ENCODE measurements at regions not wholly inside any gene's neighbourhood (a gene's known extent, or its start where the extent isn't known, plus 50 kb on each side); places are given as distances from the start of the nearest gene placed in this dataset.

DNA sequence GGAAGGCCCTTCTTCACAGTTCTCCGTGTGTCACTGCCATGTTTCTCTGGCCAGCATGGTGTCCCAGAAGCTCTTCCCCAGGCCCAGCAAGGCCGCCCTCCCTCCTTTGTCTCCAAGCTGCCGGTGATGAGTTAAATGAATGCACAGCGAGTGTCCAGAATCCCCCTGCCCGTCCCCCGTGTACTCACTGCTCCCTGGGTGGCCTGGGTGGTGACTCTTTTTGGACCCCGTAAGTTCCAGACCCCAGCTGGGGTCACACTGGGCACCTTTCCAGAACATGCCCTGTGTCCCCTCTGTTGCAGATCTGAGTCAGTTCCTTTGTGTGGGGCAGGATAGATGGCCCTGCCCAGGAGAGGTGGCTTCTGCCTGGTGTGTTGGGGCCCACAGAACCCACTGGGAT lies 95.0 kb downstream of the MRPL36 start:
- DNase-seq, result no peak

DNA sequence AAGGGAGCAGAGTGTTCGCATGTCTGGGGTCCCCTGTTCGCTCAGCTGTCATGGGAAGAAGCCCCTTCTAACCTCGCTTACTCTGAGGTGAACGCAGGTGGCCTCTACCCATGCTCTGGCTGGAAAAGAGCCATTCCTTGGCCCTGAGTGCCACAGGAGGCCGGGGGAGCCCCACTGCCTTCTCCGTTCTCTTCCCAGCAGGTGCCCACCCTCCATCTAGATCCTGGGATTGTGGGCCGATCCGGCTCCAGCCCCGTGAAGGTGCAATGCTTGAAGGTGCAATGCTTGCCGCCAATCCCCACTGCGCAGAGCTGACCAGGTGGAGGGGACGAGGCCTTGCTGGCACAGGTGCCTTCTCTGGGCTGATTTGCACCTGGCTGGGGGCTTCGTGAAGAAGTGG lies 95.4 kb downstream of the MRPL36 start:
- no peak for DNase-seq

DNA sequence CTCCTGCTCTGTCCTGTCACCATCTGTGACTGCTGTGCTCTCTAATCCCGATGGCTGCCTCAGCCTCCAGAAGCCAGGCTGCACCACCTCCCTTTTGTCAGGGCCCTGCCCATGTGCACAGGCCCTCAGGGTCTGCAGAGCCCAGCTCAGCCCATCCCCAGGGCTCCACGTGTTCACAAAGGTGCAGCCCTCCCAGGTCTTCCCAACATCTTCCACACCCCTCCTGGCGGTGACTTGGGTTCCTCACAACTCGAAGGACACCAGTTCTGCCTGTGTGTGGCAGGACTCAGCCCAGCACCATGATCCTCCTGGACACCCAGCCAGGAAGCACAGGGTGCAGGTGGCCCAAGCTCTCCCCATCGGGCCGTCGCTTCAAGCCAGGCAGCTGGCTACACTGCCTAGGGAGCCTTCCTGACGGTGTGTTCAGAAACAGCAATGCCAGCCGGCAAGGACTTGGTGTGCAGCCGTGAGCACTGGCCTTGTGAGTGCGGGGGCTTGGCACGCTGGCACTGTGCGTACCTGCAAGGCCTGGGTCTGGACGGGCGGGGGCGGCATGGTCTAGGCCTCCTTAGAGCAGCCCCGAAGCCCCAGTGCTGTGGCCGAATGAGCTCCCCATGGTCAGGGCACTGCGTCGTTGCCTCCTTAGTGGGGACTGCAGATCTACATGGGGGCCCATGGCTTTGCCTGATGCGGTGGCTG lies 96.1 kb downstream of the MRPL36 start:
- no peak for DNase-seq

DNA sequence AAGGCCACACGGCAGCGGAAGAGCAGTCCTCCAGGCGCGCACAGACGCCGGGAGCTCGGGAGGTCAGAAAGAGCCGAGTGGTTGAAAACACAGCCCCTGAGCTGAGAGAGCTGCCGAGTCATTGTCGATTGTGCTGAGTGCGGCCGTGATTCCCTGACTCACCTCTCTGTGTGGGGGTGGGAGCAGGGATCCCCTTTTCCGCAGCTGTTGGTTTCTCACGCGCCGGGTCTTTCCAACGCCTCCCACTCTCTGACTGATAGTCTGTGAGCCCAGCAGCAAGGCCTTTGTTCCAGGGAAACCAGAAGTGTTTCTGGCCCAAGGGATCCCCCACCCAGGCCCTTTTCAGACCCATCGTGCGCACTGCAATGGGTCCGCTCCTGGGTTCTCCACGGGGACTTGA lies 97.3 kb downstream of the MRPL36 start:
- DNase-seq, result no peak

DNA sequence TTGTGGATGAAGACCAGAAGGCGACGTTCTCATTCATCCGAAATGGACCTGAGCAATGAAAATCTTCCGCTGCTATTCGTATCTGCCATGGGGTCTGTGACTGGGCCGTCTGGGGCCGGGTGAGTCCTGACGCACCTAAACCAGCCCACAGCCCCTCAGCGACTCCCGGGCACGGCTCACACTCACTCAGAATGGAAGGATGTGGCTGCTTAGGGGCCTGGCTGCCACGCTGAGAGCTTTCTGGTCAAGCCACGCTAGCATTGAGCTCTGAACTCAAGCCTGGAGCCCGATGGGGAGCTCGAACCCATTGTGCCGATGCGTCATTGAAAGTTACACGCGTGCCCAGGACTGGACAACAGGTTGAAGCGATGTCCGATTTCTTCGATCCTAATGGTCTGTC lies 97.8 kb downstream of the MRPL36 start:
- no peak for DNase-seq

DNA sequence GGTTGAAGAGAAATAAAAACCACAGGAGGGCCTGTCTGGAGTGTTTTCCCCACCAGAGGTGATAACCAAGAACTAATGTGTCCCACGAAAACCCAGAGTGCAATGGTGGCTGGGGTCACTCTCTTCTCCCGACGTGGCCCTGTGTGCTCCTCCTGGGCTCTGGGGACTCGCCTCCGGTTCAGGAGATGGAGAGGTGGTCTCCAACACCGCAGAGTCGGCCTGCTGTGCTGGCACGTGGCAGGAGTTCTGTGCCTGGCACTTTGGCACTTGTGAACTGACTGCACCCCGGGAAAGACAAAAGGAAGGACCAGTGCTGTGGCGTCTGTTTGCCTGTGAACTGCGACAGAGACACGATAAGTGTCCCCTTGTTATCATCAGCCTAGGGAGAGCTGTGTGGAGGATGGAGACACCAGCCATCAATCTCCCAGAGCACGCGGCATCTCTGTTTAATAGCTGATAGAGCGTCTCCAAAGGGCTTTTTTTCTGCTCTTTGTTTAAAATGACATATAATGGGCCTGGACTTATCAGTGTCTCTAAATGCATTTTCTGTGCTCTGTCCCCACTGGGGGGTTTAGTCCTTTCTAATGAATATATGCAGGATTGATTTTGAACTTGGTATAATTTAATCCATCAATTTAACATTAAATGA lies 98.3 kb downstream of the MRPL36 start:
- DNase-seq, result no peak

DNA sequence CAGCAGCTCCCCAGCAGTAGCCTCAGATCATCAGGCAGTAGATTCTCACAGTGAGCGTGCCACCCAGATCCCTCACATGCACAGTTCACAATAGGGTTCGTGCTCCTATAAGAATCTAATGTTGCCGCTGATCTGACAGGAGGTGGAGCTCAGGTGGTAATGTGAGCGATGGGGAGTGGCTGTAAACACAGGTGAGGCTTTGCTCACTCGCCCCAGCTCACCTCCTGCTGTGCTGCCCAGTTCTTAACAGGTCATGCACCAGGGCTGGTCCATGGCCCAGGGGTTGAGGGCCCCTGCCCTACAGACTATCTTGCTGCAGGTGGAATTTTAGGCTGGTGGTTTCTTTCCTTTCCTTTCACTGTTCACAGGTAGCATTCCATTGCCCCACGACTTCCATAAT lies 100.2 kb downstream of the MRPL36 start:
- DNase-seq, result no peak

DNA sequence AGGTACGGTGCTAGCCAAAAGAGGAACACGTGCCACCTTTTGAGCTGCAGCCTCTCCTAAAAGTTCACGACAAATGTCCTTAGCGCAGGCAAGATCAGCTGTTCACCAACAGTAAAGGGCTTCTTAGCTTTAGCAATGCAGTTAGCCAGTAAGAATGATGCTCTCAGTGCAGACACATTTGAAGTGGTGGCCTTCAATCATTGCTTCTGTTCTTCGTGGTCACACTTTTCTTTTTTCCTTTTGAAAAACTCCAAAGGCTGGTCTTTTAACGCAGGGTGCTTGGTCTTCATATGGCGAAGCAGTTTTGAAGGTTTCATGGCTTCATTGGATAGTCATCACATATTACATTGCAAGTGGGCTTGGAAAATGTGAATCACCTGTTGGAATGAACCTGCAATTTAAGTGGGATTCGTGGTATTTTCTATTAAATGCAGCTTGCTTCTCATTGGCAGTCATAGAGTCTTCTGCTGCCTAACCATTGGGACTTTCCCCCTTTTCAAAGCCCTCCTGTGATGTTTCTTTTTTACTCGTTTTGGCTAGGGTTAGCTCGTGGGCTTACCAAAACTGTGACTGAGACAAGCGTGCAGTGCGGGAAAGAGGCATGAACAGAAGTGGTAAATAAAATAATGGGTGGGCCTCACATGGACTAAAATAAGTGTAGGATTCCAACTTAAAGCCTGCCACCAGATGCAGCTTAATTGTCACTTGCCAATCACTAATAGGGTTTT lies 100.9 kb downstream of the MRPL36 start:
- DNase-seq, result no peak

DNA sequence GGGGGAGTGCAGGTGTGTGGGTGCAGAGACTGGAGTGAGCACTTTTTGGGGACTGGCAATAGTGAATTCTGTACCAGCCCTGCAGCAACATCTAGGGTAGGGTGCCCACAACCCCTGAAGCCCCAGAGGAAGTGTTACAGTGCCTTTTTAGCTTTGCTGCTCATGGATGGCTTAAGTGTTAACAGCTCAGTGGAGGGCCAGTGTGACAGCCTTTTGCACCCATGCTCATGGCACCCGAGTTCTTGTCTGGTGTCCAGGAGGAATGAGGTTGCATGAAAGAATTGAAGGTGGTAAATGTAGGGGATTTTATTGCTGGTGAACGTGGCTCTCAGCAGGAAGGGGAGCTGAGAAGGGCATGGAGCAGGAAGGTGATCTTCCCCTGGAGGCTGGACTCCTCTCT lies 107.3 kb downstream of the MRPL36 start:
- DNase-seq, result no peak

DNA sequence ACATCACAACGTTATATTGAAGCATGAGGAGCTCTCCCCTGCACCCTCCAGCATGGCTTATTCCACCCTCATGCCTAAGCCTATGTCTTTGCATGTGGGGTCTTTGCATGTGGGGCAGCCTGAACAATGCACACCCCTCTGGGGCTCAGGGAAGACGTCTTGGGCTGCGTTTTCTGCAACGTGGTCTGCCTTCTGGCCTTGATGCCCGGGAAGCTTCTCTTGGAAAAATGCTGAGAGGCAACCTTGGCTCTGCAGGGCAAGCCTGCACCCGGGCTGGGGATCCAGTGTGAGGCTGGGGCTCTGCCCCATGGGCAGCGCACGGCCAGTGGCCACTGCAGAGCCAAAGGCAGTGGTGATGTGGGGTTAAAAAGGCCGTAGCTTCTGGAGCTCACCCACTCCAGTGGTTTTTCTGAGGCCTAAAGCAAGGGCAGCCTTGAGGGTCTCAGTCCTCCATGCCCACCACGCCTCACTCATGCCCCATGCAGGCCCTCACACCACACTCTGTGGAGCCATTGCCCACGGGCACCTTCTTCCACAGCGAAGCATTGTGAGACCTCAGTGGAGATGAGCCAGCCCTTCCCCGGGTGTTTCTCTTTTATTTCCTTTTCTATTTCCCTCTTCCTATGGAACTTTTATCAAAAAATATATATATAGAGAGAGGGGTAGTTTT lies 112.2 kb downstream of the MRPL36 start:
- no peak for DNase-seq

DNA sequence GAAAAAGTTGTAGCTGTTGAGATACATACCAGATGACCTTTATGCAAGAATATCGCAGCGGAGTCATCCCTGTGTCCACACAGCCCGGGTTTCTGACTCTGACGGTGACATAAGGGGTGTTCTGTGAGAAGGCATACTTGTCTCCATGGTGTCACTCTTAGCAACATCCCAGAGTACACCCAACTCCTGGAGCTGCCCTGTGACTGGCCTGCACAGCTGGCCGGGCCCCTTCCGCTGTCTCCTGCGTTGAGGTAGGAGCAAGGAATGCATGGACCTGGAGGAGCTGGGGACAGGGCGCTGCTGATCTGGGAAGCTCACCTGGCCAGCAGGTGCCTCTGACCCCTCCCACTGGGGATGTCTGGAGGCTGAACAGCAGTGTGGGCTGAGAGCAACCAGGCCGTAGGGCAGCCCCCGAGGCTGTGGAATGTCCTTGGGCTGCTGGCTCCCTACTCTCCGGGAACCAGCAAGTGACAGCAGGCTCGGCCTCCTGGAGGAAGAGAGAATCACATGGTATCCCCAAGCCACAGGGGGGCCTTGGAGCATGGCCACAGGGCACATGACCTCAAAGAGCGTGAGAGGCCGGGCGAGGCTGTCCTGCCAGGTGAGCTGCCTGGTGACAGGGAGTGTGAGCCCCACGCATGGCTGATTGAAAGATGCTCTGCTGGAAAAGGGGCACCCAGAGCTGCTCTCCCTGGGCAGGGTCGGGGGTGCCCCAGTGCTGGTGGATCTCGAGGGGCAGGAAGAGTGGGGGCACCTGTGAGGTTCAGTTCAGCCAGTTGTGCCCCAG lies 113.4 kb downstream of the MRPL36 start:
- DNase-seq, result no peak

DNA sequence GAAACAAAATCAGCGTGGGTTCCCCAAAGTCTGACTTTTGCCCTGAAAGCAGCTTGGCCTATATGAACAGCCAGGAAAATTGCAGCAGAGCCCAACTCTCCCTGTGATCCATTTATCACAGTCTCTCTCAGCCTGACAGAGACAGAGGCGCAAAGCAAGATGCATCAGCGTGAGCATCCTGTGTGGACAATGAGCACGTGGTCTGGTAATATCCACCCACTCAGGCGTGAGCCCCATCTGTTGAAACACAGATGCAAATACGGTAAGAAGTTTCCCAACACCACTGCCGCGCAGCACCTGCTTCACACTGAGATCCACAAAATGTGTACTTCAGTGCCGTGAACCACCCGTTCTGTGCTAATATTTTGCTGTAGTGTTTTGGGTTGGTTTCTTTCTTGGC lies 114.6 kb downstream of the MRPL36 start:
- no peak for DNase-seq

DNA sequence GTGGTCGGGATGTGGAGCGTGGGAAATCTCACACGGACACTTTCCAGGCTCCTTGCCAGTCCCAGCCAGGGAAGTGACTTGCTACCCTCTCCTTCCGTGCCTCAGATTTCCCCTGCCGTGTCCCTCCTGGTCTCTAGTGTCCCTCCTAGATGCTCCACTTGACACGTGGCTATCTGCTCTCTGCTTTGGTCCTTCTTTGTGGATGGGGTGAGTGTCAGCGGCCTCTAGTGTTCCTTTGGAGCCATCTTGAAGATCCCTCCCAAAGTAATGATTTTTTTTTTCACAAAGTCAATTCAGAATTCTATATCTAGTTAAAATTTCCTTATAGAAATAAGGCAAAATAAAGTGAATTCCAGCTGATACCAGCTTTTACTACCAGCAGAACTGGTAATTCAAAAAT lies 117.7 kb downstream of the MRPL36 start:
- DNase-seq, result no peak

DNA sequence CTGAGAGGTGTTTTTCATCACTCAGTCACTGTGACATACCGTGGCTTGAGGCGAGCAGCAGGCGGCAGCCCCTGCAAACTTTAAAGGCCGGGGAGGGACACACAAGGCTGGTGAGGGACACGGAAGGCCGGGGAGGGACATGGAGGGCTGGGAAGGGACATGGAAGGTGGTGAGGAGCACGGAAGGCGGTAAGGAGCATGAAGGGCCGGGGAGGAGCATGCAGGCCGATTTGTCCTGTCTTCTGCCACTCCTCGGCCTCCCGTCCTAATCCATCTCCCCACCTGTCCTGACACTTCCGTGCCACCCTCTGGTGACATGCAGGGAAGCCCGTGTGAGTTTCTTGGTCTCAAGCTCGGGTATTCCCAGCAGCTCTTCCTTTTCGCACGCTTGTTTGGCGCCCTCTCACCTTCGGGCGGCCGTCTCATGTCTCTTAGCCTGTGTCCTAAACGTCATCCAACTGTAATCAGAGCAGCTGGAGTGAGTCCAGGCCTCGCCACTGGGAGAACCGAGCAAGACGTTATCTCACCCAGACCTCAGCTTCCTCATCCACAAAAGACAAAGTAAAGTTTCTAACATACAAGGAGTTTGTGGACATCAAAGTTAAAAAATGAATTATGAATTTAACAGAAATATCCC lies 126.5 kb downstream of the MRPL36 start:
- no peak for DNase-seq

DNA sequence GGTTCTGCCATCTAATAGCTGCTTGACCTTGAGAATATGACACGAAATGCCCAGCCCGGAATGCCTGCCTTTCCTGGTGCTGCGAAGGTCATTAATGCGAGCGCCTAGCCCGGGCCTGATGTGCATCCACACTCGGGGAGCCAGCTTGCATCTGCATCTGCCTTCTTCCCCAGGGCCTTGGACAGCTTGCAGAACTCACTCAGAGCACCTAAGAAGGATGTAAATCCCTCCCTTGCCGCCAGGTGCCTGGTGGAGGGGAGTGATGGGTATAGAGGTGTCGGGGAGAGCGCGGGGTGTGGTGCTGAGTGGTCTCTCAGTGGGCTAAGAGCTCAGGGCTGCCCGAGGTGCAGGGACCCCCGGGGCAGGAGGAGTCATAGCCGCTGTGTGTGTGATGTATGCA lies 127.2 kb downstream of the MRPL36 start:
- no peak for DNase-seq

DNA sequence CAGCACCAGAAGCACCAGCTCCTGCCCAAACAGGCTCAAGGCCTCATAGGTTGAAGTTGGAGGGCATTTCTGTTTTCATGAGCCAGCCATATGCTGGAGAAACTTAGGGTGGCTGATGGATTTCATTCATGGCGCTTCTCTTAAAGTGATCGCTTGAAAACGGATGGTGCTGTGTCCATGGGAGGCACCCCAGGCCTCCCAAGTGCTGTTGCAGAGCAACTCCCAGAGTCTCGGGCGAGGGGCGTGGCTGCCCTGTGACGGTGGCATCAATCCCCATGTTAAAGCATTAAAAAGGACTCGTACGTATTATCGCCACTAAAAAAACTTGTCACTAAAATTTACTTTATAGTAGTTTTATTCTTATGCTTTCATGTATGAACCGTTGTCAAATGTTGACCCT lies 128.3 kb downstream of the MRPL36 start:
- DNase-seq, result no peak

DNA sequence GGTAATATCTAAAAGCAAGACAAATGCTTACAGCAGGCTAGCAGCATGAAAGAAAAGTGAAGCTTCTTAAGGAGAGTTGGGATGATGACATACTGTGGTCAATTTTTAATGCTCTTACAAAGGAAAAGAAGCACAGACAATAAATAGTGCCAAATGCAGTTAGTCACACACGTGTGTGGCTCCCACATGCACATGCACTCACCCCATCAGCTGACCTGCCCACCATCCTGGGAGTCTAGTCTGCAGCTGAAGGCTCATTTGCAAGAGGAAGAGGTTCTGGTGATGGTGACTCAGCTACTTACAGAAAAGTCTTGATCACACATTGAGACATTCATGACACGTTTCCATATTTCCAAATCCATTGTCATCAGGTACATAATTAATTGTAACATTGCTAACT lies 129.3 kb downstream of the MRPL36 start:
- no peak for DNase-seq

DNA sequence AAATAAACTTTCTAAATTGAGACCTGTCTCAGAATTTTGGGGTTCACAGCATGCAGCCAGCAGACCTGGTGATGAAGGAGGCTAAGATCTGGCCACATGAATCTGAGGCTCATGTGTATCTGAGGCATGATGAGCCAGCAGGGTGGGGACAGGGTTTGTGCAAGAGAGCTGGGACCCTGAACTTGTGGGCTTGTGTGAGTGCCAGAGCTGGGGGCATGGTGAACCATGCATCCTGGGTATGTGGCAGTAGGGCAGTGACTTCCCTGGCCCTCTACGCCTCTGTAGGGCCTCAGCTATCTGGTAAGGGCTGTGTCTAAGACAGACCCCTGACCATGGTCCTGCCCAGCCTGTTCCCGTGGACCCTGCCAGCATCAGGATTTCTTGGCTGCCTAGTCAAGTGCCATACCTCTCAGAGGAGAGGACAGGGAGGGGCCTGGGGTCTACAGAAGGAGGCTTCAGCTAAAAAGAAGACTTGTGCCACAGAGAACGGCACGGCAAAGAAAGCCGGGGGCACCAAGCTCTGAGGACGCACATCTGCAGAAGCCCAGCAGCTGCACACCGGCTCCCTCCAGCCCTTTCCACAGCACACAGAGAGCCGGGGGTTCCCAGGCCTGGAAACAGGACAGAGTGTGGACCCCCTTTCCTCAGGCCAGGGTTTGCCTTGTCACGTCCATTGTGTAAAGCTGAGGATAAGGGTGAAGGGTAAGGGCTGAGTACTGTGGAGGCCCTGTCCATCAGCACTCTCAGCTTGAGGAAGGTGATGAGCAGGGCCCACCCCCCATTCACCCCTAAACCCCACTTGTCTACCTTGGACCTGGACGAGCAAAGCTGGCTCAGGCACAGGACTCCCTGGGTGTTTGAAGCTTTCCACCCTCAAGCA lies 130.1 kb downstream of the MRPL36 start:
- DNase-seq, result no peak

DNA sequence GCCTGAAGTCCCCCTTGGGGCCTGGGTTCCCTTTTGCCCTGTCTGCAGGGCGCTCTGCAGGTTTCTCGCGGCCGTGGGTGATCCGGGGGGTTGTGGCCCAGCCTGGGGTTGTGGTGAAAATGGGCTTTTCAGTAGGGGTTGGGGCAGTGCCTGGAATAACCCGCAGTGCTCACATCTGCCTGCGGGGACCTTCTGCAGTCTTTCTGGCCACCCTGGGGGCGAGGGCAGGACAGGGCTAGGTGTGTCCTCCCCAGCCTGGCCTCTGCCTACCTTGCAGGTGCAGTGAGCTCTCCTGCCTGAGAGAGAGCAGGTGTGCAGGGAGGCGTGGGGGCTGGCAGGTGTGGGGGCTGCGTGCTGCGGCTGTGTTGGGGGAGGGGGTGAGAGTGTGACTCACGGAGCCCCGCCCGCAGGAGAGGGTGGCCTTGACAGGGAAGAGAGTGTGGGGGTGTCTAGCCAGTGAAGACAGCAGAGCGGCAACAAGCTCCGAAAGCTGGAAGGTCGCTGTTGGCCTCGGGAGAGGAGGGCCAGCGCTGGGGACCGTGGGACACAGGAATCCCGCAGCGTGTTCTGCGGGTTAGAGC lies 131.4 kb downstream of the MRPL36 start:
- DNase-seq, result no peak

DNA sequence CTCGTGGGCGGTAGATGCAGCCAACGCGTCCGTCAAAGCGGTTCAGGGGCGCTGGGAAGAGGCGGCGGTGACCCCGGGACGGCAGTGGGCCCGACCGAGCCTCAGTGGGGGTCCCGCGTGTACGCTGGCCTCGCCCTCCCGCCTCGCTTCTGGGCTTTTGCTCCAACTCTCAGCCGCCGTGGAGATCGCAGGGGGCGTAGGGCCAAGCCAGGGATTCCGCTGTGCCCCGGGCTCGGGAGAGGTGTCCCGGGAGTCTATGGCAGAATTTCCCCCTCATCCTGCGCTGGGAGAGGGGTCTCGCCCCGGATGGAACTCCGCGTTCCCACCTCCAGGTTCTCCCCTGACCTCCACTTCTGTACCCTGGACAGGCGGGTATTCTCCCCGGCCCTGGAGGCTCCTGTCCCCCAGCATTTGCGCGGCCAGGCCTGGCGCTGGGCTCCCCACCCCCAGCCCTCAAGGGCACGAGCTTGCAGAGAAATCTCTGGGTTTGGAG lies 131.9 kb downstream of the MRPL36 start:
- no peak for DNase-seq

Measured in NCI-H1048 (cell line).